ENCODE measurements at regions not wholly inside any gene's neighbourhood (a gene's known extent, or its start where the extent isn't known, plus 50 kb on each side); places are given as distances from the start of the nearest gene placed in this dataset.

DNA sequence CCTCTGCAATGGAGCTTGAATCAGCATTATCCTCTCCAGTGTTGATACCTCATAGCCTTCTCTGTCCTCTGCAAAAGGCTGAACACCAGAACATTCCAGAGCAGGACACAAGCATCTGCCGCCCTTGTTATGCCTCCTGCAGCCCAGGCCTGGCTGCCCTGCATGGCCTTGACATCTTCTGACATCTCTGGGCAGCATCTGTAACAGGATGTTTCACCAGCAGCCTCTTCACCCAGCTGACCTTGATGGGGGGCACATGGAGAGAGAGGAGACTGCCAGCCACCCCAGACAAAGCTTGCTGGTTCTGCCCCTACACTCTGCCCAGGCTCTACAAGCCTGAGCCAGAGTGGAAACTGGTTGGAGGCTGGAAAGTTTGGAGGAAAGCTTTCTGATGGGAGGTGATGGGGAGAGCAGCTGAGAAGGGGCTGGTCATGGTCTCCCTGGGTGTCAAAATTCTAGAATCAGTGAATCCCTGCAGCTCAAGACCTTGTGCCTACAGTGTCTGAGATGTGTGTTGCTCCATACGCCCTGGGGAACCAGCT is 145.1 kb downstream of the MRPL14 start:
- no peak for DNase-seq (ENCODE audit: low read depth)

DNA sequence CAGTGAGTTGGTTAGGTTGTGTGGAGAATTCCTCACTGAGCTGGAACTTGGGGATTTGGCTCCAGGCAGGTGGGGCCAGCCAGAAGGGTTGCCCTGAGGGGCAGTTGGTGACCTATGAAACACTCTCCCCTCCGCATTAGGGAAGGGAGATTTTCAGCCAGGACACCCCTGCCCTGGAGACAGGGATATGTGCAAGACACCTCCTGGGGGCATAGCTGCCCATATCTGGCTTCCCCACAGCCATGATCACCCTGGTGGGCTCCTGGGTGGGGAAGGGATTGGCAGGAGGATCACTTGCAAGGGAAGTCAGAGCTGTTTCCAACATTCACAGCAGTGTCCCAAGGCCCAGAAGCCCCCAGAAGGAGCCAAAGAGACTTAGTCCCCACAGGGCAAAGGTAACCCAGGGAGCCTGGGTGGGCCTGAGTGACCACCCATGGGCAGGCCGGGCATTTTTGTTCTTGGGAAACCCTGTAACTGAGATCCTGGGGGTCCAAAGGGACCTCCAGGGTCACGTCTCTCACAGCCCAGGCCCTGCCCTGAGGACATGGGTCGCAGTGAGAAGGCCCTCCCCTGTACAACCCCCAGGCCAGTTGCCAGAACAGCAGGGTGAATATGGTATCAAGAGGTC is 145.8 kb downstream of the MRPL14 start:
- no peak for DNase-seq (ENCODE audit: low read depth)

GRCh38 chr6:43980004-43980795 is 147.1 kb downstream of the MRPL14 start:
- DNase-seq (ENCODE audit: low read depth) = no peak

DNA sequence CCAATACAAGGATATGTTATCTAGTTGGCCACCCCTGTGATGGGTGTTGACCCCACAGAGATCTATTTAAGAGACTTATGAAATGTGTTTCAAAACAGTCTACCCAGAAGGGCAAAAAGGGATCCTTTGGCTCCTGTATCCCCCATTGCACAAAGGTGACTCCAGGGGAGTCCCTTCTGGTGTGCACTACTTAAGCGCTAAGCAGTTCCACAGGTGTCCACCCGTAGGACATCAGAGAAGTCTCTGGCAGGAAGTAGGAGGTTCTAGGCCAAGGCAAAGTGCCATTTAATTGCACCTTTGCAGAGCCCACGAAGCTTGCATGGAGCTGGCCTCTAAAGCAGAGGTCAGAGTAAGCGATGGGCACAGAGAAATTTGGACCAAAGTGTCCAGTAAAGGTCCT is 147.7 kb downstream of the MRPL14 start:
- no peak for DNase-seq (ENCODE audit: low read depth)

- DNase-seq (ENCODE audit: low read depth) = no peak
Measured at GRCh38 chr6:43978473-43979346, 148.5 kb downstream of the MRPL14 start.

DNA sequence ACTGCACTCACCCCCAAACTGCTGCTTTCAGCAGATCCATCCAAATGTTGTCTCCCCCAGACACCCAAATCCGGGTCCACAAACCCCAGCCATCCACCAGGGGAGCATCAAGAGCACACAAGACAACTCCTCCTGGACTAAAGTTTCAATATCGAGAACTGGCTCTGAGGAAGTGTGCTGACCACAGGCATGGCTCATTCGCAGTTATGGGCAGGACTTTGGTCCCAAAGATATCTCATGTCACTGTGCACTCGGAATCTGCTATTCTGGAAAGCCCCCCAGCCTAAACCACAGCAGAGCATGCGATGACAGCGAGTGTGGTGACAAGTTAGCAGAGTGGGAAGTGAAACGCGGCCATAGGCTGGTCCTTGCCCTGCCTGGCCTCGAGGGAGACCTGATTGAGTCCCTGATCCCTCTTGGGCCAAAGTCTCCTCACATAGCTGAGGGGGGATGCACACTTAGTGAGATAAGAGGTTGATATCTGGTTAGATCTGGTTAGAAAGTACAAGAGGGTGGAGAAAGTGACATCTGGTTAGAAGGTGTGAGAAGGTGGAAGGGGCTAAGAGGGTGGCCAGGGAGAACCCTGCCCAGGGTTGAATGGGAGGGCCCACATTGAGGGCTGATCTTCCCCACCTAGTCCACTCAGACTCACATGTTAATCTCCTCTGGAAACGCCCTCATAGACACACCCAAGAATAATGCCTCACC is 149.7 kb downstream of the MRPL14 start:
- DNase-seq (ENCODE audit: low read depth) = no peak

DNA sequence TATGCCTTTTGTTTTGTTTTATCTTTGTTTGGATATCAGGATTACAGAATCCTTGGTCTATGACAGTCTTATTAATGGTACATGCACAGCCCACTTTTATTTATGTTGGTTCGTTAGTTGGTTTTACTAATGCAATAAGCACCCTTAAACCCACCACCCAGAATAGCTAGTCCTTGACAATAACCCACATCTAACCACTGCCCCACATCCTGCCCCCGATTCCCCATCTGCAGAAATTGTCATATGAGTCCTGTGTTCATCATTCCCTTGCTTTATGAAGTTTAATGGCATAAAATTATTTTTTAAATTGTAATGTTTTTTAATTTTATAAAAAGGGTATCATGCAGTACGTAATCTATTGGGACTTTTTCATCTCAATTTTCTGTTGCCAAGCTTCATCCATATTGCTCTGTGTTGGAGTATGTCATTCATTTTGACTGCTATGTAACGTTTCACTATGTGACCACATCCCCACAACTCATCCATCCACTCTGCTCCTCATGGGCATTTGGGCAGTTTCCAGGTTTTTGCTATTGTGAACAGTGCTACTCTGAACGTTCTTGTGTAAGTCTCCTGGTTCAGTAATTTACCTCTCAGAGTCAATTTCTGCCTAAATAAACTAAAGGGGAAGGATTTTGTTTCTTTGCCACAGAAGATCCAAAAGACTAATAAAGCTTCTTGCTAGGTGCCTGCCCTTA is 150.4 kb downstream of the MRPL14 start:
- DNase-seq (ENCODE audit: low read depth) = no peak

GRCh38 chr6:43974643-43975230 is 152.5 kb downstream of the MRPL14 start:
- no peak for DNase-seq (ENCODE audit: low read depth)

DNA sequence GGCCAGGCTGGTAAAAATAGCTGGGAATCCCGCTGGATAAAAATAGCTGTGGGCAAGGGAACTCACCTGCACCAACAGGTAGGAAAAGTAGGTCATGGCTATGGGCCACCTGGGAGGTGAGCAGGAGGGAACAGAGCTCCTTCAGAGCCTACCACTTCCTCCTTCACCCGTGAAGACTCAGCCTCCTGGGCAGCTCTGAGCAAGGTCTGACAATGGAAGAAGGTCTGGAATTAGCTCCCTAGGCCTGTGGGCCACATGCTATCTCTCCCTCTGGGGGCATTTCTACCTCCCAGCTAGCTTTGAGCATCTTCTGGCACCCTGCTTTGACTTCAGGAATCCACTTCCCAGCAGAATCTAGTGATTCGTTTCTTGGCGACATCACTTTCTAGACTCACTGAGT is 153.9 kb downstream of the MRPL14 start:
- no peak for DNase-seq (ENCODE audit: low read depth)

DNA sequence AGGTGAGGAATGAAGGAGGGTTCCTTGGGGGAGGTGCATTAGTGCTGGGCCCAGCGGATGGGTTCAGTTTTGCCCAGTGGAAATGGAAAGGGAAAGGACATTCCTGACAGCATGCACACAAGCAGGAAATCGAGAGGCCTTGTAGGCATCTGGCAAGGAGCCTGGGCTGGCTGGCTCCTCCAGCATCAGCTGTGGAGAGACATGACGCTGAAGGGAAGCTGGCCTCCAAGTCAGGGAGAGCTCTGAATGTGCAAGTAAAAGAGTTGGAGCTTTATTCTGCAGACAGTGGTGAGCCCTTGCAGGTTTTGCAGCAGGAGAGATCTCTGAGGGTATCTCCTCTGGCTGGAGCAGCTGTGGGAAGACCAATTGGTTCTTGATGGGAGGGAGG is 154.3 kb downstream of the MRPL14 start:
- DNase-seq (ENCODE audit: low read depth) = no peak

DNA sequence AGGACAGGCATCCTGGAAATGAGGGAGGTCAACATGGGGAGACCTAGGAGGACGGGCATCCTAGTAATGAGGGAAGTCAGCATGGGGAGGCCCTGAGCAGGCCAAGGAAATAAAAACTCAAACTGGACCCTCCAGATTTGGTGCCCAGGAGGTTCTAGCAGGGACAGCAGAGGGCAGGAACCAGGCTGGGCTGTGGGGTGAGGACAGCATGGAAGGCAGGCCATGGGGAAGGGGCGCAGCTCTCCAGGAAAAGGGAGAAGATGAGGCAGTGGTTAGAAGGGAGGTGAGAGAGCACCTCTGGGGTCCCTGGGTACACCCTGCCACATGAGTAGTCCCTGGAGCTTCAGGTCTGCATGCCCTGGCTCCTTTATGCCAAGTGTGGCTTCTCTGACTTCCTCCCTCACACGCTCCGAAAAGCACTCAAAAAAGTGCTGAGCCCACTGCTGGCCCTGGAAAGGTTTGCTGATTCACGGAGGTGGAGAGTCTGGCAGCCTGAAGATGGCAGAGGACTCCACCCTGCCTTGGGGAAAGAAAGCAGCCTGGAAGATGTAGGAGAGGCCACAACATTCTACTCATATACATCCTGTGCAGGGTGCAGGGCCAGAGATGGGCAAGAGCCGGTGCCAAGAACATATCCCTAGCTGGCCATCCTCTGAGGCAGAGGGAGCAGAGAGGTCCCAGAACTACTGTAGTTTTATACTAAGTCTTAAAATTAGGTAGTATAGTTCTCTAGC is 154.9 kb downstream of the MRPL14 start:
- no peak for DNase-seq (ENCODE audit: low read depth)

DNA sequence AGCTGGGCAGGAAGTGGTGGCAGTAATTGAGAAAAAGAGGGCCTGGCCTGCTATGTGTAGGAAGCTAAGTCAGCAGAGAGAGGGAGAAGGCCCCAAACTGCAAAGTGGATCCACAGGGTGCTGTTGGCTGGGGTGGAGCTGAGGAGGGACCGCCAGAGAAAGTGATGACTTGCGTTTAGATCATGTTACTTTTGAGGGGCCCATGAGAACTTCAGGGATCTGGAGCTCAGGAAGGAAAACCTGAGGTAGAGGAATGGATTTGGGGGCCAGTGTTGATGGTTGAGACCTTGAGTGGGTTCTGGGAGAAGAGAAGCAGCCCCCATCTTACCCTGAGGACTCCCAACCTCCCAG is 155.5 kb downstream of the MRPL14 start:
- no peak for DNase-seq (ENCODE audit: low read depth)

DNA sequence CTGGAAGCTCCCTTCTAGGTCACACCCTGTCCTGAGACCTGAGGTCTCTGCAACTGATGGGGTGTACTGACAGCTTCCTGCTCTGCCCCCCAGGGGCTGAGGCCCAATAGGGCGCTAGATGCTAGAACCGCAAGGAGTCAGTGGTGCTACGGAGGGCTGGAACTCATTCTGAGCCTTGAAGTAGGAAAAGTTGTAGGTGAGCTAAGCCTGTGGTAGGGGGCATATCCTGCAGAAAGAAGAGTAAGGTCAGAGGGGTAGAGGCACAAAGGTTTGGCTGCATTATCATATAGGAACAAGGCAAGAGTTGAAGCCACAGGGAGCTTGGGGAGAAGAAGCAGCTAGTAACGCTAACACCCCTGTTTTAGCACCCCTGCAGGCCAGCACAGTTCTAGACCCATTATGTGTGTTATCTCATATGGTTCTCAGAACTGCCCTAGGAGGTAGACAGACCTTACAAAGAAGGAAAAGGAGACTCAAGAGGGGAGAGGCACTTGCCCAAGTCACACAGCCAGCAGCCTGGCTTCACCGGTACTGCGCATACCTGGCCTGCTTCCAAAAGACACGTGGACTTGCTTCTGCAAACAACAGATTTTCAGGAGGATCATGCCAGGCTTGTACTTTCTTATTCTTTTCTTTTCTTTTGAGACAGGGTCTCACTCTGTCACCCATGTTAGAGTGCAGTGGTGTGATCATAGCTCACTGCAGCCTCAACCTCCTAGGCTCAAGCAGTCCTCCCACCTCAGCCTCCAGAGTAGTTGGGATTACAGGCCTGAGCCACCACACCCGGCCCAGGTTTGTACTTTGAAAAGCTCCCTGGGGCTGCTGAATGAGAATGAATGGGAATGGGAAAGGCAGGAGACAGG is 156.1 kb downstream of the MRPL14 start:
- no peak for DNase-seq (ENCODE audit: low read depth)

DNA sequence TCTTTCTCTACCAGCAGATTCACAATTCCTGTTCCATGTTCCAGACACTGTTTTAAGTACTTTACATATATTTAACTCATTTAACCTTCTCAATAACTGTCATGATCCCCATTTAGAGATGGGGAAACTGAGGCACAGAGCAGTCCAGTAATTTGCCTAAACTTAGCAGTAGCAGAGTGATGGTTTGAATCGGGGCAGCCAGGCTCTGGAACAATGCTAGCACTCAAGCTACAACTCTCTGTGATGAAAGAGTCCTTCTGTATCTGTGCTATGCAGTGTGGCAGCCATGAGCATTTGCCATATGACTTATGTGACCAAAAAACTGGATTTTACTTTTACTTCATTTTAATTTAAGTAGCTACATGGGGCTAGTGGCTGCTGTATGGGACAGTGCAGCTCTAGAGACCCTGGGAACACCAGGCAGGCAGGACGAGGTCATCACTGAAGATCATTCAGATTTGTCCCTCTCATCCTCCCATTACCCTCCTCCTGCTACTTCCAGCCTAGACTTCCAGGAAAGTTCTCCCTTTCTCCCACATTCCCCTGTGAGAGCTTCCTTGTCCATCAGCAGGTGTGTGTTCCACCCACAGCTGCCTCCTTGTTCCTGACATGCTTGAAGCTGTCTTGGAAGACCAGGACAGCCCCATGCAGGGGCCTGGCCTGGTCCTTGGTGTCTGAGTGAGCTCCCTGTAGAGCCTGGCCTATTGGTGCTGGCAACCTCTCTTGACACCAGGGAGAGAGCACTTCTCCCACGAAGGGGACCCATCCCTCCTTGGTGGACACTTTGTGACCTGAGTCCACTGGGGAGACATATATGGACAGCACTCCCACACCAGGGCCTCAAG is 157.0 kb downstream of the MRPL14 start:
- no peak for DNase-seq (ENCODE audit: low read depth)

DNA sequence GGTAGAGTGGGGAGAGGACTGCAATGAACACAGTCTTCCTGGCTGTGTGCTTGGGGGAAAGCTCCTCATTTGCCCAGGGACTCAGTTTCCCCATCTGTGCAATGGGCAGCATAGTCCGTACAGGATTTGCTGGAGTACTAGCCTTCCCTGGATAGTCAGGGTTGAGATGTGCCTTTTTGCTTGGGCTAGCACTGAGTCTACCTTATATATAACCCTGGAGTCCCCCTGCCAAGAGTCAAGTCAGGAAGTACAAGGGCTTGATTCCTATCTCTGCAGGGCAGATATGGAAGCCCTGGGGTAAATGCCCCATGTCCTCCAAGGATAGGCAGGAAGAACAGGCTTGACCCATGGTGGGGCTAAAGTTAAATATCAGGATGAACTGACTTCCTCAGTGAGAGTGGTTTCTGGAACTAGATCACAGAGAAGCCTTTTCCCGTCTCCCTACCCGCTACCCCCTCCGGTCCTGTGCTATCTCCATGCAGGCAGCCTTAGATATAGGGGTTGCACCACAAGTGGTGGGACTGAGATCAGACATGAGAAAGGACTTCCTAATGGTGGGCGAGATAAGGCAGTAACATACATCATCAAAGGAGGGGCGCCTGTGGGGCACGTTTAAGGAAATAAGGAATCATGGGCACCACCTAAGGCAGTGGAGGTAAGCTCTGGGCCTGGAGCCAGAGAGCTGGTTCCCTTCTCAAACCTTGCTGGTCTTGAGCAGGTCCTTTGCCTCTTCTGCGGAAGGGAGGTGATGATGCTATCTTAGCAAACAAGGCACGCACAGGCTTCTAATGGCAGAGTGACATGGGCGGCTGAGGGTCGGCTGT is 157.9 kb downstream of the MRPL14 start:
- no peak for DNase-seq (ENCODE audit: low read depth)

DNA sequence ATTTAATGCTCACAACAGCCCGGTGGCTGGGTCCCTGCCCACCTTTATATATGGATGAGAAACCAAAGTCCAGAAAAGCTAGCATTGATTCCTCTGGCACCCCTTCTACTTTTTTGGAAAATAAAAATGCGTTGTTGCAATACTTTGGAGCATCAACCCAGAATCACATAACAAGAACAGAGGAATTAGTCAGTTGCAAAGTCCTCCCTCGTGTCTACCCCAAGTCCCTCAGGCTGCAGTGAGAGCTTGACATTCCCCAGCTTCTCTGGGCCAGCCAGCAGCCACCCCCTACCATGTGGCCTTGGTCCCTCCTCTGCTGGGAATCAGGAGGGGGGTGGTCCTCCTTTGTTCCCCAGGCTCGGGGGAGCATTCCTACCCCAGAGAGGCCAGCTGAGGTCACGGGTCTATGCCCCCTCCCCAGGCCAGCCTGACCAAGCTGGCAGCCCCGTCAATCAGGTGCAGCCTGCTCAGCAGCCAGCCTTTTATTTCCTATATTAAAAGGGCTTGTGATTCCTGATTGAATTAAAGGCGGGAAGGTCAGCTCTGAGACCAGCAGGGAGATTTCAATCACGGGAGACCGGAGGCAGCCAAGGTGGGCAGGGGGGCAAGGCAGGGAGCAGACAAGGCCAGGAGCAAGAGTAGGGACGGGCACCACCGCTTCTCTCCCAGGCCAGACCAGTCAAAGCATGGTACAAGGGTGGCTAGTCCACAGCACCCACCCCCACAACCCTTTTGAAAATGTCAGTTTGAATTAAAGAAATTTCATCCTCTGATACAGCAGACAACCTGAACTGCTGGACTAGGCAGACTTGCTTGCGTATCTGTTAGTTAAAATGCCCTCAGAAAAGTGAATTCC is 158.9 kb downstream of the MRPL14 start:
- no peak for DNase-seq (ENCODE audit: low read depth)

GRCh38 chr6:43967719-43968091 is 159.5 kb downstream of the MRPL14 start:
- no peak for DNase-seq (ENCODE audit: low read depth)
